Neural progenitor cell (in vitro differentiated cells): ENCODE measurements at regions not wholly inside any gene's neighbourhood (a gene's known extent, or its start where the extent isn't known, plus 50 kb on each side); places are given as distances from the start of the nearest gene placed in this dataset.

Experiments used
- EZH2 ChIP-seq: fragments of 200-600 bp; sonication (generic); IDR thresholded peaks from 2 replicates; pipeline ENCODE4 v1.6.1; 2017; ENCODE audit warnings: antibody characterized with exemption, mild to moderate bottlenecking, moderate library complexity
- TF ChIP-seq, protein P1 (sequence below): fragments of 200-600 bp; sonication (generic); IDR thresholded peaks from 2 replicates; pipeline ENCODE4 v1.5.1; 2017; ENCODE audit warnings: antibody characterized with exemption, mild to moderate bottlenecking

GRCh38 chr4:123892368-123892976, 495.9 kb downstream of the SPRY1 start:
- TF ChIP-seq, protein P1, sequence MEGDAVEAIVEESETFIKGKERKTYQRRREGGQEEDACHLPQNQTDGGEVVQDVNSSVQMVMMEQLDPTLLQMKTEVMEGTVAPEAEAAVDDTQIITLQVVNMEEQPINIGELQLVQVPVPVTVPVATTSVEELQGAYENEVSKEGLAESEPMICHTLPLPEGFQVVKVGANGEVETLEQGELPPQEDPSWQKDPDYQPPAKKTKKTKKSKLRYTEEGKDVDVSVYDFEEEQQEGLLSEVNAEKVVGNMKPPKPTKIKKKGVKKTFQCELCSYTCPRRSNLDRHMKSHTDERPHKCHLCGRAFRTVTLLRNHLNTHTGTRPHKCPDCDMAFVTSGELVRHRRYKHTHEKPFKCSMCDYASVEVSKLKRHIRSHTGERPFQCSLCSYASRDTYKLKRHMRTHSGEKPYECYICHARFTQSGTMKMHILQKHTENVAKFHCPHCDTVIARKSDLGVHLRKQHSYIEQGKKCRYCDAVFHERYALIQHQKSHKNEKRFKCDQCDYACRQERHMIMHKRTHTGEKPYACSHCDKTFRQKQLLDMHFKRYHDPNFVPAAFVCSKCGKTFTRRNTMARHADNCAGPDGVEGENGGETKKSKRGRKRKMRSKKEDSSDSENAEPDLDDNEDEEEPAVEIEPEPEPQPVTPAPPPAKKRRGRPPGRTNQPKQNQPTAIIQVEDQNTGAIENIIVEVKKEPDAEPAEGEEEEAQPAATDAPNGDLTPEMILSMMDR: no peak
- TF ChIP-seq EZH2: no peak
